Lung microvascular endothelial cell (primary cell): ENCODE measurements at regions not wholly inside any gene's neighbourhood (a gene's known extent, or its start where the extent isn't known, plus 50 kb on each side); places are given as distances from the start of the nearest gene placed in this dataset.
"Not testable (repeated sequence)": the region's sequence is repeated elsewhere in the genome, so short reads cannot be mapped to it uniquely, and the experiment has no call there.

Source experiments
- DNase-seq, 2 donors: peaks; one replicate each; pipeline versions ENCODE4 v3.0.0 to v3.0.0-alpha.2; 2010; ENCODE audit warnings: low read depth in 2 of 2

GRCh38 chr15:94987085-94987484 lies 755.7 kb downstream of the MCTP2 start:
- DNase-seq = no peak

GRCh38 chr15:94991718-94992117 lies 760.4 kb downstream of the MCTP2 start:
- DNase-seq = no peak

GRCh38 chr15:95009635-95010034 lies 778.3 kb downstream of the MCTP2 start:
- DNase-seq = no peak

- no peak for DNase-seq
Measured at GRCh38 chr15:95013381-95013780, 782.0 kb downstream of the MCTP2 start.

GRCh38 chr15:95016511-95017229 lies 785.3 kb downstream of the MCTP2 start:
- DNase-seq = peak in 1 of 2 donors; percentile 26

- DNase-seq = peak; percentile 92 to 93
Measured at GRCh38 chr15:95017666-95018328, 786.4 kb downstream of the MCTP2 start.

- peak; percentile 37 to 94 for DNase-seq
Measured at GRCh38 chr15:95018888-95019545, 787.7 kb downstream of the MCTP2 start.

- DNase-seq = no peak
Measured at GRCh38 chr15:95019907-95020306, 788.5 kb downstream of the MCTP2 start.

GRCh38 chr15:95021816-95022215 lies 790.5 kb downstream of the MCTP2 start:
- no peak for DNase-seq

- DNase-seq = peak; percentile 45 to 66
Measured at GRCh38 chr15:95024351-95024750, 793.0 kb downstream of the MCTP2 start.

GRCh38 chr15:95025924-95026728 lies 794.8 kb downstream of the MCTP2 start:
- peak; percentile 74 to 75 for DNase-seq

- DNase-seq = no peak
Measured at GRCh38 chr15:95027981-95028380, 796.6 kb downstream of the MCTP2 start.

- DNase-seq = no peak
Measured at GRCh38 chr15:95032156-95032555, 800.8 kb downstream of the MCTP2 start.

- DNase-seq = no peak
Measured at GRCh38 chr15:95035106-95035505, 803.7 kb downstream of the MCTP2 start.

GRCh38 chr15:95041297-95041696 lies 809.9 kb downstream of the MCTP2 start:
- no peak for DNase-seq

GRCh38 chr15:95043236-95043932 lies 812.0 kb downstream of the MCTP2 start:
- DNase-seq = not testable (repeated sequence)

- no peak for DNase-seq
Measured at GRCh38 chr15:95043933-95044313, 812.6 kb downstream of the MCTP2 start.

- DNase-seq = no peak
Measured at GRCh38 chr15:95044745-95045417, 813.5 kb downstream of the MCTP2 start.

GRCh38 chr15:95051861-95052260 lies 820.5 kb downstream of the MCTP2 start:
- DNase-seq = no peak

- no peak for DNase-seq
Measured at GRCh38 chr15:95059346-95059905, 828.1 kb downstream of the MCTP2 start.
